ENCODE measurements at regions not wholly inside any gene's neighbourhood (a gene's known extent, or its start where the extent isn't known, plus 50 kb on each side); places are given as distances from the start of the nearest gene placed in this dataset.

DNA sequence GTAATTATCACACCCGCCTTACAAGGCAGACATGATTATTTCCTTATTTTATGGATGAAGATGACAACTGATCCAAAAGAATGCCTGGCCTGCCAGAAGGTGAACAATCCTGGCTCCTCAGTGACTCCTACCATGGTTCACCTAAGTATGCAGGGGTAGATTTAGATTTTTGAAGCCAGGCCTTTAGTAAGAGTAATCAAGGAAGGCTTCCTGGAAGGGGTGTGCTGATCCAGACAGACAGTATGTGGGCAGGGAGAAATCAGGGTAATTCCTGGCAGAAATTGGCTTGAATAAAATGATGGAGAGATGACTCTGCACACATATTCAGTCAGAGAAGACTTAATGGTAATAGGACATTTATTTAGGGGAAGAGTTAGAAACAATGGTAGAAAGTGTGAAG is 637.7 kb upstream of the FANCL start:
- DNase-seq (ENCODE audit: low read depth in 3 of 3), result no peak

- DNase-seq (ENCODE audit: low read depth in 3 of 3), result no peak
Measured at GRCh38 chr2:58876126-58876525, 635.0 kb upstream of the FANCL start.

GRCh38 chr2:58875436-58875835 is 634.3 kb upstream of the FANCL start:
- DNase-seq (ENCODE audit: low read depth in 3 of 3), result no peak

GRCh38 chr2:58871469-58872142 is 630.5 kb upstream of the FANCL start:
- DNase-seq (ENCODE audit: low read depth in 3 of 3), result no peak

DNA sequence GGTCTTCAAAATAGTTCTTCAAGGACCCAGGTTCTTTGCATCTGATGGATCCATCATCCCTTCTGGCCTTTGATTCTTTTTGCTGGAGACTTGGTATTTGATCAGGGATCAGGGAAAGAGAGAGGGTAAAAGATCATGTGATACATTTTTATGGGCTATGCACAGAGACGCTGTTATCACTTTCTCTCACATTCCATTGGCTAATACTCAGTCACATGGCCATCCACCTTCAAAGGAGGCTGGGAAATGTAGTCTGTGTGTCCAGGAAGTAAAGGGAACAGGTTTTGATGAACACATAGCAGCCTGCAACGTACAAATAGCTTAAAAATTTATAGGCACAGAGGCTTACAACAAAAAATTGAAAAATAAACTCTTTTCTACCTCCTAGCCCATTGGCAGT is 629.6 kb upstream of the FANCL start:
- DNase-seq (ENCODE audit: low read depth in 3 of 3), result no peak

DNA sequence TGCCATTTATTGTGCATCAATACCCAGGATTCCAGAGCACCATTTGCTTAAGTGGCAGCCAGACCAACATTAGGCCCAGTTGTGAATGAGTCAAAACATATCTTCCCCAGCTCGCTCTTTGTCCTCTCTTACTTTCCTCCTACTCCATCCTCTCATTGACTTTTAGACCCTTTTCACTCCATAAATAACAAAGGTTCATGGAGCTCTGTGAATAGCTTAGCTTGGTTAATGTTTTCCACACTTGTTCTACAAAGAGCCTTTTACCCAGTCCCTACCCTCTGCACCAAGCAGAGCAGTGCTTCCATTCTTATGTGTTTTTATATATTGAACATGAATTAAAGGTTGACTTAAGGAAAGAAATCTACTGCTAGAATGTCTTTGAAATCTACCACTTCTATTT is 625.8 kb upstream of the FANCL start:
- DNase-seq (ENCODE audit: low read depth in 3 of 3), result no peak

DNA sequence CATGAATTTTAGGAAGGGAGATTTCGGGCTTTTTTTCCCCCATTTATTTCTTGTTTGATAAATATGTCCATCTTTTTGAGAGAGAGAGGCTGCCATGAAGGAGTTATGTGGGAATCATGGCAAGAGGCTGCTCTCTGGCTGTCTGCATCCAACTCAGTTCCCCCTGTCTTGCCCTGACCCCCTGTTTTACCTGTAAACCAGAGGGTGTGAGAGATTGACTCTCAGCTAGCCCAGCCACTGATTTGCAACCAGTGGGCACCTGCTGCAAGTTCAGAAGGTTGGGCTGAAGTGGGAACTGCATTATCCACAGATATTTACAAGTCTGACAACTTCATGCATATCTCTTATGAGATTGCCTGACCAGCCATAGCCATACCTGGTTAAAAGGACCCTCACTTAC is 625.4 kb upstream of the FANCL start:
- no peak for DNase-seq (ENCODE audit: low read depth in 3 of 3)

- no peak for DNase-seq (ENCODE audit: low read depth in 3 of 3)
Measured at GRCh38 chr2:58866040-58866439, 624.9 kb upstream of the FANCL start.

DNA sequence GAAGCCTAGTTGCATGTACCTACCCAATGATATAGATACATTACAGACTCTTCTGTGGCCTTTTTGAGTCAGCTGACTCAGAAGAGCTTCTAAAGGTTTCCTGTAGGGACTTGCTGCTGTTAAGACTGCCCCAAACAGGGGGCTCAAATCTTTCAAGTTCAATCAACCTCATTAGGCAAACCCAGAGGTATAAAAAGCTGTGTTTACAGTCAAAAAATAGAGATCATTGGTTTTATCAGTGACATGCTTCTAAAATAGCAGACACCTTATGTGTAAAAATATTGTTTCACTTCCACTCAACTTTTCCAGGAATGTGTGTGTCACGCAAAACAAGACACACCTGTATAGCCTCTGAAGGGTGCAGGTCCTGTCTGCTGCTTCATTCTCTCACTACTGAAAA is 624.3 kb upstream of the FANCL start:
- DNase-seq (ENCODE audit: low read depth in 3 of 3), result no peak

- DNase-seq (ENCODE audit: low read depth in 3 of 3), result no peak
Measured at GRCh38 chr2:58862244-58862643, 621.1 kb upstream of the FANCL start.

GRCh38 chr2:58860586-58860985 is 619.5 kb upstream of the FANCL start:
- DNase-seq (ENCODE audit: low read depth in 3 of 3), result no peak

DNA sequence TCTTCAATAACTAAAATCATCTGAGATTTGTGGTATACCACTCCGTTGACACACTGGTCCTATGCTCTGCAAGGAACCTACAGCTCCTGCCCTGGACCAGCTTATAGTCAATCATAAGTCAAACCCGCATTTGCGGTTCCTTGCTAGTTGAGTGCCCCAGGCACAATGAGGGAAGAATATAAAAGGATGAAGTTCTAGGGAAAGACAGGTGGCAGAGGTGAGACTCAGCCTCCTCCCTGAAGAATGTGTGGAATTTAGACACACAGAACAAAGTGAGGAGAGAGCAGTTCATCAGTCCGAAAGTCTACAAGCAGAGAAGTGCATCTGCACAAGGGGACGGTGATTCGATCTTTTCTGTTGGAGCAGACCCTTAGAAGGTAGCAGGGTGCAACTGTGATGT is 615.0 kb upstream of the FANCL start:
- no peak for DNase-seq (ENCODE audit: low read depth in 3 of 3)

GRCh38 chr2:58853420-58853819 is 612.3 kb upstream of the FANCL start:
- no peak for DNase-seq (ENCODE audit: low read depth in 3 of 3)

GRCh38 chr2:58852905-58853304 is 611.8 kb upstream of the FANCL start:
- DNase-seq (ENCODE audit: low read depth in 3 of 3), result no peak

- no peak for DNase-seq (ENCODE audit: low read depth in 3 of 3)
Measured at GRCh38 chr2:58852243-58852642, 611.1 kb upstream of the FANCL start.

- DNase-seq (ENCODE audit: low read depth in 3 of 3), result no peak
Measured at GRCh38 chr2:58851598-58851997, 610.5 kb upstream of the FANCL start.

- no peak for DNase-seq (ENCODE audit: low read depth in 3 of 3)
Measured at GRCh38 chr2:58845011-58845410, 603.9 kb upstream of the FANCL start.

GRCh38 chr2:58842501-58843155 is 601.5 kb upstream of the FANCL start:
- DNase-seq (ENCODE audit: low read depth in 3 of 3), result no peak

GRCh38 chr2:58834404-58834803 is 593.3 kb upstream of the FANCL start:
- no peak for DNase-seq (ENCODE audit: low read depth in 3 of 3)

GRCh38 chr2:58826795-58827194 is 585.7 kb upstream of the FANCL start:
- DNase-seq (ENCODE audit: low read depth in 3 of 3), result no peak

DNA sequence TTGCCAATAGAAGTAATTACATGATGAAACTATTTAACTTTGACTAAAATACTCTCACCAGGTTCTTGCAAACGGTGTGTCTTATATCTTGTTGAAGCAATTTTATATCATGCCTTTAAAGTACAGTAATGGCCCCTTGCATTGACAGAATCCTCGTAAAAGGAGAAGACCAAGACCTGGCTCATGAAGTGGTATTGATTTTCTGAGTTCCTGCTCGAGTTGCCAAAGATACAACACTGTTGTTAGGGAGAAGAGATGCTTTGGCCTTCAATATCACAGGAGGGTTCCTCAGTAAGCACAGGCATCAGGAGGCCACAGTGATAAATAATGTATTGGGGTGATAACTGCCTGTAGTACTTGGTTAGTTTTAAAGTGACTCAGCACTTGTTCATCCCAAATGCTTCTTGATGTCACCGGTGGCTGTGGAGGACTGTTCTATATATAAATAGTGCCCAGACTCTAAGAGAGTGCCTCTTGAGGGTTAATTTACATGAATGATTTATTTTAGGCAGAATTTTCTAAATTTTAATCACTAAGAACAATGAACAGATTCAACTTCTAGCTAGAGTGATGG is 571.7 kb upstream of the FANCL start:
- no peak for DNase-seq (ENCODE audit: low read depth in 3 of 3)

DNA sequence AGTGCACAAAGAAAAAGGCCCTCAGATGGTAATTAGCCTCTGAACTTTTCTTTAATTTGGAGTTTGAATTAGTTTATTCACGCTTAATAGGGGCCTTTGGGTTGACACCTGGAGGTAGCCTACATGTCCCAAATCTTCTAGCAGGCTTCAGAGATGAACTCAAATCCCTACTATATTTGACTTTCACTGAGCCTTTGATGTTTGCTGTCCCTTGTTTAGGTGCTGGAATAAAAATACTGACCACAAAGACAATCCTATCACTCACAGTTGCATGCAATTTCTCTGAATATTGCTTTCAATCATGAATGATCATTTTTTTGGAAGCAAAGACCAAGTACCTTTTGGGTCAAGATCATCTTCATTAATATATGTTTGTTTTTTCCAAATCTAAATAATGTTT is 564.0 kb upstream of the FANCL start:
- DNase-seq (ENCODE audit: low read depth in 3 of 3), result no peak

GRCh38 chr2:58803192-58803591 is 562.1 kb upstream of the FANCL start:
- DNase-seq (ENCODE audit: low read depth in 3 of 3), result no peak

DNA sequence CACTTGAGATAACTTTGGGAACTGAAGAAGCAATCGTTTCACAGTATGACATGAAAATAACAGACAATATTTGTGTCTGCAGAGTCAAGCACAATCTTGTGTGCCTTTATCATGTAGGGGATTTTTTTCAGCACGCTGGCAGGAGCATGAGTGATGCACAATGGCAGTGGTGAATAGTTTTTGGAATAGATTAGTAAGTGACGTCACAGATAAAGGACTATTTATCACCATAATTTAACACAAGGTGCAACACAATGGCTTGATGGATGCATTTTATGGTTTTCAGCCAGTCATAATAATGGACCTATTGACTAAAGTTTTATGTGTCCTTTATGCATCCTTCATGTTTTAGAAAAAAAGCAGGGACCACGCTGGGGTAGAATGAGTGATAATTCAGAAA is 559.8 kb upstream of the FANCL start:
- no peak for DNase-seq (ENCODE audit: low read depth in 3 of 3)
